ENCODE measurements at regions not wholly inside any gene's neighbourhood (a gene's known extent, or its start where the extent isn't known, plus 50 kb on each side); places are given as distances from the start of the nearest gene placed in this dataset.

- Histone ChIP-seq H3K4me3 (ENCODE audit: low read depth, low read length) (no peak overlapping the region), H3K27me3 (ENCODE audit: control insufficient read depth, insufficient read depth, low read length) (peaks cover 5% of the 10 kb centered on the region; the same call in 1 of the 2 replicates), H3K36me3 (ENCODE audit: control insufficient read depth, insufficient read depth, low read length) (no peaks in the 10 kb centered on the region)
- DNase-seq (ENCODE audit: low read depth): no peak
- no peak for TF ChIP-seq CTCF (IDR thresholded peaks at IDR 0.05; ENCODE audit: insufficient read depth, low read depth, low read length)
- POLR2A ChIA-PET: no interaction called here
- CTCF ChIA-PET: no interaction called here
Observed at GRCh38 chr2:236915726-236916125, 170.0 kb upstream of the COPS8 start.

- peaks cover 5% of the 10 kb centered on the region; the same call in 1 of the 2 replicates for H3K27me3 ChIP-seq (ENCODE audit: control insufficient read depth, insufficient read depth, low read length)
- no peaks in the 10 kb centered on the region for H3K36me3 ChIP-seq (ENCODE audit: control insufficient read depth, insufficient read depth, low read length)
- ChIA-PET POLR2A (no interaction called here), CTCF (no interaction called here)
- TF ChIP-seq CTCF (IDR thresholded peaks at IDR 0.05; ENCODE audit: insufficient read depth, low read depth, low read length): no peak
- no peak overlapping the region for H3K4me3 ChIP-seq (ENCODE audit: low read depth, low read length)
- no peak for DNase-seq (ENCODE audit: low read depth)
Observed at GRCh38 chr2:236916181-236916580, 169.5 kb upstream of the COPS8 start.

GRCh38 chr2:236916651-236917050, 169.0 kb upstream of the COPS8 start:
- POLR2A ChIA-PET: no interaction called here
- H3K36me3 ChIP-seq (ENCODE audit: control insufficient read depth, insufficient read depth, low read length): no peaks in the 10 kb centered on the region
- H3K27me3 ChIP-seq (ENCODE audit: control insufficient read depth, insufficient read depth, low read length): peaks cover 5% of the 10 kb centered on the region; the same call in 1 of the 2 replicates
- no peak overlapping the region for H3K4me3 ChIP-seq (ENCODE audit: low read depth, low read length)
- TF ChIP-seq CTCF (IDR thresholded peaks at IDR 0.05; ENCODE audit: insufficient read depth, low read depth, low read length): no peak
- no peak for DNase-seq (ENCODE audit: low read depth)
- CTCF ChIA-PET: no interaction called here

- no peaks in the 10 kb centered on the region for H3K36me3 ChIP-seq (ENCODE audit: control insufficient read depth, insufficient read depth, low read length)
- peaks cover 1% of the 10 kb centered on the region; the same call in 1 of the 2 replicates for H3K27me3 ChIP-seq (ENCODE audit: control insufficient read depth, insufficient read depth, low read length)
- CTCF ChIA-PET: no interaction called here
- H3K4me3 ChIP-seq (ENCODE audit: low read depth, low read length): no peak overlapping the region
- no peak for DNase-seq (ENCODE audit: low read depth)
- POLR2A ChIA-PET: no interaction called here
- TF ChIP-seq CTCF (IDR thresholded peaks at IDR 0.05; ENCODE audit: insufficient read depth, low read depth, low read length): no peak
Observed at GRCh38 chr2:236917164-236917563, 168.5 kb upstream of the COPS8 start.

GRCh38 chr2:236918545-236918944, 167.1 kb upstream of the COPS8 start:
- H3K27me3 ChIP-seq (ENCODE audit: control insufficient read depth, insufficient read depth, low read length): no peaks in the 10 kb centered on the region; the same call in 1 of the 2 replicates
- H3K4me3 ChIP-seq (ENCODE audit: low read depth, low read length): no peak overlapping the region
- H3K36me3 ChIP-seq (ENCODE audit: control insufficient read depth, insufficient read depth, low read length): no peaks in the 10 kb centered on the region
- TF ChIP-seq CTCF (IDR thresholded peaks at IDR 0.05; ENCODE audit: insufficient read depth, low read depth, low read length): no peak
- ChIA-PET POLR2A (no interaction called here), CTCF (interaction anchor here (0.9 to 1.0 kb wide), 2 partner anchors 9 to 23 kb away, joined by 3 read pairs; no protein-coding TSS in a partner anchor)
- DNase-seq (ENCODE audit: low read depth): no peak
